ENCODE measurements at regions not wholly inside any gene's neighbourhood (a gene's known extent, or its start where the extent isn't known, plus 50 kb on each side); places are given as distances from the start of the nearest gene placed in this dataset.
"Not testable (repeated sequence)": the region's sequence is repeated elsewhere in the genome, so short reads cannot be mapped to it uniquely, and the experiment has no call there.

GRCh38 chr1:172918478-172918877, 132.3 kb downstream of the TNFSF18 start:
- DNase-seq (ENCODE audit: low spot score) = no peak

GRCh38 chr1:172926070-172926469, 124.7 kb downstream of the TNFSF18 start:
- DNase-seq (ENCODE audit: low spot score) = no peak

GRCh38 chr1:172928412-172928811, 122.3 kb downstream of the TNFSF18 start:
- DNase-seq (ENCODE audit: low spot score) = no peak

- DNase-seq (ENCODE audit: low spot score) = no peak
Measured at GRCh38 chr1:172929006-172929405, 121.7 kb downstream of the TNFSF18 start.

GRCh38 chr1:172930142-172930541, 120.6 kb downstream of the TNFSF18 start:
- DNase-seq (ENCODE audit: low spot score) = no peak

GRCh38 chr1:172931340-172931739, 119.4 kb downstream of the TNFSF18 start:
- no peak for DNase-seq (ENCODE audit: low spot score)

- no peak for DNase-seq (ENCODE audit: low spot score)
Measured at GRCh38 chr1:172931761-172932160, 119.0 kb downstream of the TNFSF18 start.

- no peak for DNase-seq (ENCODE audit: low spot score)
Measured at GRCh38 chr1:172932981-172933380, 117.8 kb downstream of the TNFSF18 start.

- no peak for DNase-seq (ENCODE audit: low spot score)
Measured at GRCh38 chr1:172934417-172934762, 116.4 kb downstream of the TNFSF18 start.

- DNase-seq (ENCODE audit: low spot score) = no peak
Measured at GRCh38 chr1:172935062-172935592, 115.6 kb downstream of the TNFSF18 start.

GRCh38 chr1:172936088-172936645, 114.6 kb downstream of the TNFSF18 start:
- DNase-seq (ENCODE audit: low spot score) = no peak

- no peak for DNase-seq (ENCODE audit: low spot score)
Measured at GRCh38 chr1:172938681-172939080, 112.1 kb downstream of the TNFSF18 start.

GRCh38 chr1:172939475-172939874, 111.3 kb downstream of the TNFSF18 start:
- no peak for DNase-seq (ENCODE audit: low spot score)

GRCh38 chr1:172940174-172940855, 110.4 kb downstream of the TNFSF18 start:
- no peak for DNase-seq (ENCODE audit: low spot score)

GRCh38 chr1:172941471-172941870, 109.3 kb downstream of the TNFSF18 start:
- no peak for DNase-seq (ENCODE audit: low spot score)

GRCh38 chr1:172941945-172942344, 108.8 kb downstream of the TNFSF18 start:
- DNase-seq (ENCODE audit: low spot score) = no peak

- DNase-seq (ENCODE audit: low spot score) = not testable (repeated sequence)
Measured at GRCh38 chr1:172943138-172943537, 107.6 kb downstream of the TNFSF18 start.

GRCh38 chr1:172944931-172945330, 105.8 kb downstream of the TNFSF18 start:
- no peak for DNase-seq (ENCODE audit: low spot score)

- DNase-seq (ENCODE audit: low spot score) = no peak
Measured at GRCh38 chr1:172946814-172947507, 103.8 kb downstream of the TNFSF18 start.

- no peak for DNase-seq (ENCODE audit: low spot score)
Measured at GRCh38 chr1:172948457-172948856, 102.3 kb downstream of the TNFSF18 start.

- DNase-seq (ENCODE audit: low spot score) = no peak
Measured at GRCh38 chr1:172949096-172949495, 101.6 kb downstream of the TNFSF18 start.

- no peak for DNase-seq (ENCODE audit: low spot score)
Measured at GRCh38 chr1:172950528-172950927, 100.2 kb downstream of the TNFSF18 start.

GRCh38 chr1:172951730-172952365, 98.9 kb downstream of the TNFSF18 start:
- no peak for DNase-seq (ENCODE audit: low spot score)

Measured in germinal center (tissue), 1 donor.